ENCODE measurements at regions not wholly inside any gene's neighbourhood (a gene's known extent, or its start where the extent isn't known, plus 50 kb on each side); places are given as distances from the start of the nearest gene placed in this dataset.

DNA sequence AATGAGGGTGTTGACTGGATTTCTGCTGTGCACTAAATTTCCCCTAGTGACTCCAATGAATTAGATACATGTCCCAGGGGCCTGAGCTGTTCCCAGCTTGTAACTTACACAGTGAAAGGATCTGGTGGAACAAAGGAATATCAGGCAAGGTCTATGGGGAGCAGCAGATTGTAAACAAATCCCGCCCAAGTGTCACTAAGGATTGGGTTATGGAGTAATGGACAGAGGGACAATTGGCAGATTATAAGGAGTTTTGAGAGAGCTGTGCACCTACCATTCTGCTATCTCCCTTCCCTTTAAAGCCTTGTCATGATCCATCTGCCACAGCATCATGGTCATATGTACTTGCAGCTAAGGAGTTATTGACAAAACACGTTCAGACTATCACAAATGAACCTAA, 183.0 kb downstream of the RAB11FIP2 start:
- TF ChIP-seq CTCF (IDR thresholded peaks at IDR 0.05; ENCODE audit: extremely low read depth in 1 of 2, insufficient read depth in 1 of 2, low read depth in 1 of 2, low read length in 2 of 2) = no peak
- TF ChIP-seq JUN (IDR thresholded peaks at IDR 0.05; ENCODE audit: borderline replicate concordance, insufficient read depth, insufficient read length, low read depth) = no peak
- no peak for TF ChIP-seq POLR2A (IDR thresholded peaks at IDR 0.05; ENCODE audit: low read depth, low read length)

All from endothelial cell of umbilical vein (primary cell).